ENCODE measurements at regions not wholly inside any gene's neighbourhood (a gene's known extent, or its start where the extent isn't known, plus 50 kb on each side); places are given as distances from the start of the nearest gene placed in this dataset.

- Histone ChIP-seq H3K9me3 (ENCODE audit: control insufficient read depth, insufficient read depth, low read length) (no peaks in the 10 kb centered on the region), H3K36me3 (ENCODE audit: control insufficient read depth, insufficient read depth, low read length) (no peaks in the 10 kb centered on the region), H3K27ac (ENCODE audit: low read depth, low read length) (no peak overlapping the region), H3K4me1 (ENCODE audit: control insufficient read depth, insufficient read depth, low read length) (no peaks in the 10 kb centered on the region), H3K4me3 (ENCODE audit: low read depth, low read length) (no peak overlapping the region), H3K27me3 (ENCODE audit: control insufficient read depth, insufficient read depth, low read length) (no peaks in the 10 kb centered on the region)
- WGBS (ENCODE audit: insufficient coverage): 82% methylated on average over 3 of the region's 3 CpGs
- DNase-seq (ENCODE audit: low read depth in 4 of 6, low spot score in 6 of 6): peak in 1 of 6 donors; percentile 65
Observed at GRCh38 chr1:60225486-60225885, 151.9 kb upstream of the C1orf87 start.

- H3K27ac ChIP-seq (ENCODE audit: low read depth, low read length): no peak overlapping the region
- DNase-seq (ENCODE audit: low read depth in 4 of 6, low spot score in 6 of 6): no peak
- no peaks in the 10 kb centered on the region for H3K4me1 ChIP-seq (ENCODE audit: control insufficient read depth, insufficient read depth, low read length)
- no peaks in the 10 kb centered on the region for H3K27me3 ChIP-seq (ENCODE audit: control insufficient read depth, insufficient read depth, low read length)
- no peaks in the 10 kb centered on the region for H3K36me3 ChIP-seq (ENCODE audit: control insufficient read depth, insufficient read depth, low read length)
- no peak overlapping the region for H3K4me3 ChIP-seq (ENCODE audit: low read depth, low read length)
- H3K9me3 ChIP-seq (ENCODE audit: control insufficient read depth, insufficient read depth, low read length): no peaks in the 10 kb centered on the region
- 86% methylated on average over 3 of the region's 3 CpGs for WGBS (ENCODE audit: insufficient coverage)
Observed at GRCh38 chr1:60224523-60224922, 151.0 kb upstream of the C1orf87 start.

GRCh38 chr1:60223158-60223557 is 149.6 kb upstream of the C1orf87 start:
- no peak overlapping the region for H3K4me3 ChIP-seq (ENCODE audit: low read depth, low read length)
- H3K27me3 ChIP-seq (ENCODE audit: control insufficient read depth, insufficient read depth, low read length): no peaks in the 10 kb centered on the region
- no peaks in the 10 kb centered on the region for H3K36me3 ChIP-seq (ENCODE audit: control insufficient read depth, insufficient read depth, low read length)
- DNase-seq (ENCODE audit: low read depth in 4 of 6, low spot score in 6 of 6): peak in 2 of 6 donors; percentile 75 to 86
- no CpG with 5 or more reads among the region's 5 CpGs for WGBS (ENCODE audit: insufficient coverage)
- H3K4me1 ChIP-seq (ENCODE audit: control insufficient read depth, insufficient read depth, low read length): no peaks in the 10 kb centered on the region
- H3K27ac ChIP-seq (ENCODE audit: low read depth, low read length): no peak overlapping the region
- H3K9me3 ChIP-seq (ENCODE audit: control insufficient read depth, insufficient read depth, low read length): no peaks in the 10 kb centered on the region

GRCh38 chr1:60222360-60223115 is 149.0 kb upstream of the C1orf87 start:
- 20% methylated on average over 1 of the region's 11 CpGs for WGBS (ENCODE audit: insufficient coverage)
- Histone ChIP-seq H3K9me3 (ENCODE audit: control insufficient read depth, insufficient read depth, low read length) (no peaks in the 10 kb centered on the region), H3K27ac (ENCODE audit: low read depth, low read length) (no peak overlapping the region), H3K36me3 (ENCODE audit: control insufficient read depth, insufficient read depth, low read length) (no peaks in the 10 kb centered on the region), H3K4me3 (ENCODE audit: low read depth, low read length) (no peak overlapping the region), H3K4me1 (ENCODE audit: control insufficient read depth, insufficient read depth, low read length) (no peaks in the 10 kb centered on the region), H3K27me3 (ENCODE audit: control insufficient read depth, insufficient read depth, low read length) (no peaks in the 10 kb centered on the region)
- DNase-seq (ENCODE audit: low read depth in 4 of 6, low spot score in 6 of 6): peak in 2 of 6 donors; percentile 76 to 83

GRCh38 chr1:60213253-60213652 is 139.7 kb upstream of the C1orf87 start:
- H3K27me3 ChIP-seq (ENCODE audit: control insufficient read depth, insufficient read depth, low read length): no peaks in the 10 kb centered on the region
- 80% methylated on average over 2 of the region's 5 CpGs for WGBS (ENCODE audit: insufficient coverage)
- DNase-seq (ENCODE audit: low read depth in 4 of 6, low spot score in 6 of 6): peak in 1 of 6 donors; percentile 85

GRCh38 chr1:60196026-60196425 is 122.5 kb upstream of the C1orf87 start:
- no CpG with 5 or more reads among the region's 1 CpG for WGBS (ENCODE audit: insufficient coverage)

More at GRCh38 chr1:60213253-60213652, 139.7 kb upstream of the C1orf87 start:
- no peak overlapping the region for H3K27ac ChIP-seq (ENCODE audit: low read depth, low read length)
- H3K9me3 ChIP-seq (ENCODE audit: control insufficient read depth, insufficient read depth, low read length): no peaks in the 10 kb centered on the region
- H3K36me3 ChIP-seq (ENCODE audit: control insufficient read depth, insufficient read depth, low read length): no peaks in the 10 kb centered on the region
- no peaks in the 10 kb centered on the region for H3K4me1 ChIP-seq (ENCODE audit: control insufficient read depth, insufficient read depth, low read length)
- no peak overlapping the region for H3K4me3 ChIP-seq (ENCODE audit: low read depth, low read length)

GRCh38 chr1:60185684-60186083 is 112.1 kb upstream of the C1orf87 start:
- Histone ChIP-seq H3K9me3 (ENCODE audit: control insufficient read depth, insufficient read depth, low read length) (peaks cover 9% of the 10 kb centered on the region), H3K4me1 (ENCODE audit: control insufficient read depth, insufficient read depth, low read length) (no peaks in the 10 kb centered on the region), H3K4me3 (ENCODE audit: low read depth, low read length) (no peak overlapping the region), H3K27me3 (ENCODE audit: control insufficient read depth, insufficient read depth, low read length) (no peaks in the 10 kb centered on the region), H3K27ac (ENCODE audit: low read depth, low read length) (no peak overlapping the region), H3K36me3 (ENCODE audit: control insufficient read depth, insufficient read depth, low read length) (no peaks in the 10 kb centered on the region)
- WGBS (ENCODE audit: insufficient coverage): 33% methylated on average over 1 of the region's 1 CpG
- no peak for DNase-seq (ENCODE audit: low read depth in 4 of 6, low spot score in 6 of 6)

More at GRCh38 chr1:60196026-60196425, 122.5 kb upstream of the C1orf87 start:
- H3K4me1 ChIP-seq (ENCODE audit: control insufficient read depth, insufficient read depth, low read length): no peaks in the 10 kb centered on the region
- no peak overlapping the region for H3K4me3 ChIP-seq (ENCODE audit: low read depth, low read length)
- H3K36me3 ChIP-seq (ENCODE audit: control insufficient read depth, insufficient read depth, low read length): no peaks in the 10 kb centered on the region
- no peak overlapping the region for H3K27ac ChIP-seq (ENCODE audit: low read depth, low read length)
- H3K27me3 ChIP-seq (ENCODE audit: control insufficient read depth, insufficient read depth, low read length): no peaks in the 10 kb centered on the region
- no peak for DNase-seq (ENCODE audit: low read depth in 4 of 6, low spot score in 6 of 6)
- H3K9me3 ChIP-seq (ENCODE audit: control insufficient read depth, insufficient read depth, low read length): no peaks in the 10 kb centered on the region

- no peaks in the 10 kb centered on the region for H3K4me1 ChIP-seq (ENCODE audit: control insufficient read depth, insufficient read depth, low read length)
- H3K4me3 ChIP-seq (ENCODE audit: low read depth, low read length): no peak overlapping the region
- no peak overlapping the region for H3K27ac ChIP-seq (ENCODE audit: low read depth, low read length)
- H3K27me3 ChIP-seq (ENCODE audit: control insufficient read depth, insufficient read depth, low read length): no peaks in the 10 kb centered on the region
- DNase-seq (ENCODE audit: low read depth in 4 of 6, low spot score in 6 of 6): no peak
- H3K36me3 ChIP-seq (ENCODE audit: control insufficient read depth, insufficient read depth, low read length): no peaks in the 10 kb centered on the region
- WGBS (ENCODE audit: insufficient coverage): 100% methylated on average over 1 of the region's 2 CpGs
- peaks cover 9% of the 10 kb centered on the region for H3K9me3 ChIP-seq (ENCODE audit: control insufficient read depth, insufficient read depth, low read length)
Observed at GRCh38 chr1:60184521-60184920, 111.0 kb upstream of the C1orf87 start.

- Histone ChIP-seq H3K27ac (ENCODE audit: low read depth, low read length) (no peak overlapping the region), H3K27me3 (ENCODE audit: control insufficient read depth, insufficient read depth, low read length) (no peaks in the 10 kb centered on the region), H3K9me3 (ENCODE audit: control insufficient read depth, insufficient read depth, low read length) (peaks cover 1% of the 10 kb centered on the region), H3K4me3 (ENCODE audit: low read depth, low read length) (no peak overlapping the region), H3K36me3 (ENCODE audit: control insufficient read depth, insufficient read depth, low read length) (no peaks in the 10 kb centered on the region), H3K4me1 (ENCODE audit: control insufficient read depth, insufficient read depth, low read length) (no peaks in the 10 kb centered on the region)
- 100% methylated on average over 1 of the region's 3 CpGs for WGBS (ENCODE audit: insufficient coverage)
- peak in 1 of 6 donors; percentile 77 for DNase-seq (ENCODE audit: low read depth in 4 of 6, low spot score in 6 of 6)
Observed at GRCh38 chr1:60173729-60174505, 100.3 kb upstream of the C1orf87 start.

Measured in spinal cord (tissue), 9 donors.